Fibroblast of the conjunctiva (primary cell): ENCODE measurements at regions not wholly inside any gene's neighbourhood (a gene's known extent, or its start where the extent isn't known, plus 50 kb on each side); places are given as distances from the start of the nearest gene placed in this dataset.
"Not testable (repeated sequence)": the region's sequence is repeated elsewhere in the genome, so short reads cannot be mapped to it uniquely, and the experiment has no call there.

ENCODE experiments used
- DNase-seq: peaks from one replicate; pipeline ENCODE4 v3.0.0-alpha.2; 2010; ENCODE audit warnings: low read depth

- peak; percentile 87 for DNase-seq
Measured at GRCh38 chr2:147006736-147007141, 838.1 kb upstream of the ACVR2A start.

GRCh38 chr2:147003081-147003480, 841.7 kb upstream of the ACVR2A start:
- no peak for DNase-seq

- no peak for DNase-seq
Measured at GRCh38 chr2:147002256-147002655, 842.6 kb upstream of the ACVR2A start.

GRCh38 chr2:147001061-147001460, 843.8 kb upstream of the ACVR2A start:
- DNase-seq, result no peak

- not testable (repeated sequence) for DNase-seq
Measured at GRCh38 chr2:147000151-147000550, 844.7 kb upstream of the ACVR2A start.

- DNase-seq, result no peak
Measured at GRCh38 chr2:146997945-146998344, 846.9 kb upstream of the ACVR2A start.

- DNase-seq, result no peak
Measured at GRCh38 chr2:146997488-146997887, 847.3 kb upstream of the ACVR2A start.

- DNase-seq, result no peak
Measured at GRCh38 chr2:146994246-146994645, 850.6 kb upstream of the ACVR2A start.

- DNase-seq, result no peak
Measured at GRCh38 chr2:146992466-146992865, 852.4 kb upstream of the ACVR2A start.

GRCh38 chr2:146992057-146992456, 852.8 kb upstream of the ACVR2A start:
- DNase-seq, result no peak

- peak; percentile 63 for DNase-seq
Measured at GRCh38 chr2:146990311-146991054, 854.3 kb upstream of the ACVR2A start.

GRCh38 chr2:146989741-146990140, 855.1 kb upstream of the ACVR2A start:
- no peak for DNase-seq

- DNase-seq, result no peak
Measured at GRCh38 chr2:146987996-146988395, 856.8 kb upstream of the ACVR2A start.

- no peak for DNase-seq
Measured at GRCh38 chr2:146986161-146986560, 858.7 kb upstream of the ACVR2A start.

GRCh38 chr2:146985753-146986152, 859.1 kb upstream of the ACVR2A start:
- DNase-seq, result no peak

- no peak for DNase-seq
Measured at GRCh38 chr2:146984014-146984413, 860.8 kb upstream of the ACVR2A start.

GRCh38 chr2:146982393-146982846, 862.4 kb upstream of the ACVR2A start:
- peak; percentile 95 for DNase-seq

GRCh38 chr2:146981921-146982320, 862.9 kb upstream of the ACVR2A start:
- DNase-seq, result no peak

GRCh38 chr2:146979746-146980145, 865.1 kb upstream of the ACVR2A start:
- no peak for DNase-seq

- no peak for DNase-seq
Measured at GRCh38 chr2:146978577-146979555, 866.0 kb upstream of the ACVR2A start.

GRCh38 chr2:146970981-146971380, 873.8 kb upstream of the ACVR2A start:
- not testable (repeated sequence) for DNase-seq

- not testable (repeated sequence) for DNase-seq
Measured at GRCh38 chr2:146969703-146970102, 875.1 kb upstream of the ACVR2A start.

GRCh38 chr2:146964494-146964893, 880.3 kb upstream of the ACVR2A start:
- DNase-seq, result no peak
